ENCODE measurements at regions not wholly inside any gene's neighbourhood (a gene's known extent, or its start where the extent isn't known, plus 50 kb on each side); places are given as distances from the start of the nearest gene placed in this dataset.
"Not testable (repeated sequence)": the region's sequence is repeated elsewhere in the genome, so short reads cannot be mapped to it uniquely, and the experiment has no call there.

- not testable (repeated sequence) for TF ChIP-seq CTCF, POLR2A (IDR thresholded peaks at IDR 0.05)
Measured at GRCh38 chr14:40677206-40677605, 929.5 kb upstream of the LRFN5 start.
